ENCODE measurements at regions not wholly inside any gene's neighbourhood (a gene's known extent, or its start where the extent isn't known, plus 50 kb on each side); places are given as distances from the start of the nearest gene placed in this dataset.

- TF ChIP-seq CTCF (IDR thresholded peaks at IDR 0.05) (no peak), EZH2 (IDR thresholded peaks at IDR 0.05; ENCODE audit: borderline replicate concordance, insufficient read depth, low read depth, low read length, poor library complexity, severe bottlenecking) (no peak)
Measured at GRCh38 chr1:116195077-116195868, 84.1 kb downstream of the MAB21L3 start.
